OCI-LY7 (cell line): ENCODE measurements at regions not wholly inside any gene's neighbourhood (a gene's known extent, or its start where the extent isn't known, plus 50 kb on each side); places are given as distances from the start of the nearest gene placed in this dataset.

Experiments used
- BruUV-seq: library from RNA; stranded (reverse); fragments of 400-500 nt; replicated peaks from 2 replicates; lab custom pipeline; 2021; lab: Mats Ljungman, UMichigan
- CTCF ChIA-PET: fragments of 300-600 bp; sonication (Branson Sonifier 250); formaldehyde crosslinking; loops from one replicate; lab custom pipeline; 2022; ENCODE audit warnings: antibody characterized with exemption; ENCODE audit not compliant: unreplicated experiment; lab: Charles Lee
- POLR2A ChIA-PET: fragments of 300-600 bp; sonication (Branson Sonifier 250); formaldehyde crosslinking; loops from one replicate; lab custom pipeline; 2022; ENCODE audit warnings: antibody characterized with exemption; lab: Charles Lee
- DNase-seq: peaks from one replicate; pipeline ENCODE4 v3.0.0-alpha.2; 2015; ENCODE audit warnings: low spot score
- H2AFZ ChIP-seq: fragments of 200-600 bp; sonication (generic), shearing (Covaris generic); 2 replicates; pipeline ENCODE4 v1.6.1; 2014; ENCODE audit warnings: mild to moderate bottlenecking, antibody characterized with exemption, low read length, moderate library complexity
- H3K27ac ChIP-seq: fragments of 200-600 bp; sonication (generic); 2 replicates; pipeline ENCODE4 v1.5.1; 2014; ENCODE audit warnings: mixed run types, low read depth, mild to moderate bottlenecking, moderate library complexity, low read length, inconsistent platforms; ENCODE audit not compliant: poor library complexity, severe bottlenecking
- H3K36me3 ChIP-seq: fragments of 200-600 bp; sonication (generic); 2 replicates; pipeline ENCODE4 v1.6.1; 2014; ENCODE audit warnings: mild to moderate bottlenecking, antibody characterized with exemption, low read length, moderate library complexity, mixed read lengths; ENCODE audit not compliant: insufficient read depth
- H3K4me1 ChIP-seq: fragments of 200-600 bp; sonication (generic); 2 replicates; pipeline ENCODE4 v1.5.1; 2014; ENCODE audit warnings: mild to moderate bottlenecking, low read length; ENCODE audit not compliant: insufficient read depth, poor library complexity, severe bottlenecking
- H3K4me2 ChIP-seq: fragments of 200-600 bp; sonication (generic); 2 replicates; pipeline ENCODE4 v1.6.1; 2014; ENCODE audit warnings: mild to moderate bottlenecking, low read length
- H3K4me3 ChIP-seq: fragments of 200-600 bp; sonication (generic); 2 replicates; pipeline ENCODE4 v1.5.1; 2014; ENCODE audit warnings: mild to moderate bottlenecking, low read depth, low read length; ENCODE audit not compliant: poor library complexity, severe bottlenecking
- H3K79me2 ChIP-seq: fragments of 200-600 bp; sonication (generic); 2 replicates; pipeline ENCODE4 v1.6.1; 2016; ENCODE audit warnings: low read depth, mild to moderate bottlenecking, low read length, moderate library complexity, mixed read lengths; ENCODE audit not compliant: insufficient read depth
- H3K9me2 ChIP-seq: fragments of 200-600 bp; sonication (generic); 2 replicates; pipeline ENCODE4 v1.6.1; 2016; ENCODE audit warnings: mild to moderate bottlenecking, low read length, mixed read lengths; ENCODE audit not compliant: insufficient read depth
- H3K9me3 ChIP-seq: fragments of 200-600 bp; sonication (generic); 2 replicates; pipeline ENCODE4 v1.6.1; 2014; ENCODE audit warnings: mild to moderate bottlenecking, mixed run types, low read length, mixed read lengths
- H4K20me1 ChIP-seq: fragments of 200-600 bp; sonication (generic); 2 replicates; pipeline ENCODE4 v1.6.1; 2014; ENCODE audit warnings: mild to moderate bottlenecking, antibody characterized with exemption, low read length, moderate library complexity, mixed read lengths; ENCODE audit not compliant: insufficient read depth
- EZH2phosphoT487 ChIP-seq: fragments of 200-600 bp; sonication (generic); IDR thresholded peaks from 2 replicates; pipeline ENCODE4 v1.6.1; 2018; ENCODE audit warnings: low read depth, borderline replicate concordance, mild to moderate bottlenecking, mixed run types, antibody characterized with exemption, low read length, moderate library complexity, mixed read lengths
- intact Hi-C: fragments of 100-400 bp; cut with micrococcal nuclease; formaldehyde crosslinking; loops from one replicate; pipeline ENCODE4 v1.10.0; 2022; ENCODE audit not compliant: unreplicated experiment
- TF ChIP-seq, protein P1 (sequence below): fragments of 200-600 bp; sonication (generic); conservative IDR thresholded peaks from 2 replicates; pipeline ENCODE4 v1.5.1; 2014; ENCODE audit warnings: mild to moderate bottlenecking, antibody characterized with exemption, low read length, moderate library complexity, mixed read lengths

DNA sequence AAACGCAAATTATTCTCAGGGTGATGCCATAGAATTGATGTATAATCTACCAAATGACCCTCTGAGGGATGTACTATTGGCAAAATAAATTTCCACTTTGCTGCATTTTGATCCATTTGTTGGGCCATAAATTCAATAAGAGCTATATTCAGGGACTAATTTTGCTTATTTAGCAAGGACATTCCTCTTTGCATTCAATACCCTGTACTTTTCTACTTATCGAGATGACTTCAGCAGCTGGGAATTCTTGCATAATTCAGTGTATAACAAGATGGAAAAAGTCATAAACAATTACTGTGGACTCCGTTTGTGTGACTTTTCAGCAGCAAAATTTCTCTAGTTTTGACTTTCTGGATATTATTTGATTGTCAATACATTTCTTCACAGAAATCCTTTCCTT lies 744.7 kb upstream of the CCDC179 start:
- no TSS peak for BruUV-seq
- intact Hi-C loops: no loop called here
- Histone ChIP-seq H2AFZ (no peak overlapping the region), H3K36me3 (no peaks in the 10 kb centered on the region), H3K9me3 (no peaks in the 10 kb centered on the region), H3K4me3 (no peak overlapping the region), H3K79me2 (no peaks in the 10 kb centered on the region), H4K20me1 (no peaks in the 10 kb centered on the region), H3K9me2 (no peaks in the 10 kb centered on the region), H3K4me1 (no peaks in the 10 kb centered on the region), H3K27ac (no peak overlapping the region), H3K4me2 (no peak overlapping the region)
- DNase-seq: no peak
- CTCF ChIA-PET: no interaction called here
- TF ChIP-seq, protein P1, sequence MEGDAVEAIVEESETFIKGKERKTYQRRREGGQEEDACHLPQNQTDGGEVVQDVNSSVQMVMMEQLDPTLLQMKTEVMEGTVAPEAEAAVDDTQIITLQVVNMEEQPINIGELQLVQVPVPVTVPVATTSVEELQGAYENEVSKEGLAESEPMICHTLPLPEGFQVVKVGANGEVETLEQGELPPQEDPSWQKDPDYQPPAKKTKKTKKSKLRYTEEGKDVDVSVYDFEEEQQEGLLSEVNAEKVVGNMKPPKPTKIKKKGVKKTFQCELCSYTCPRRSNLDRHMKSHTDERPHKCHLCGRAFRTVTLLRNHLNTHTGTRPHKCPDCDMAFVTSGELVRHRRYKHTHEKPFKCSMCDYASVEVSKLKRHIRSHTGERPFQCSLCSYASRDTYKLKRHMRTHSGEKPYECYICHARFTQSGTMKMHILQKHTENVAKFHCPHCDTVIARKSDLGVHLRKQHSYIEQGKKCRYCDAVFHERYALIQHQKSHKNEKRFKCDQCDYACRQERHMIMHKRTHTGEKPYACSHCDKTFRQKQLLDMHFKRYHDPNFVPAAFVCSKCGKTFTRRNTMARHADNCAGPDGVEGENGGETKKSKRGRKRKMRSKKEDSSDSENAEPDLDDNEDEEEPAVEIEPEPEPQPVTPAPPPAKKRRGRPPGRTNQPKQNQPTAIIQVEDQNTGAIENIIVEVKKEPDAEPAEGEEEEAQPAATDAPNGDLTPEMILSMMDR: no peak
- POLR2A ChIA-PET: no interaction called here

DNA sequence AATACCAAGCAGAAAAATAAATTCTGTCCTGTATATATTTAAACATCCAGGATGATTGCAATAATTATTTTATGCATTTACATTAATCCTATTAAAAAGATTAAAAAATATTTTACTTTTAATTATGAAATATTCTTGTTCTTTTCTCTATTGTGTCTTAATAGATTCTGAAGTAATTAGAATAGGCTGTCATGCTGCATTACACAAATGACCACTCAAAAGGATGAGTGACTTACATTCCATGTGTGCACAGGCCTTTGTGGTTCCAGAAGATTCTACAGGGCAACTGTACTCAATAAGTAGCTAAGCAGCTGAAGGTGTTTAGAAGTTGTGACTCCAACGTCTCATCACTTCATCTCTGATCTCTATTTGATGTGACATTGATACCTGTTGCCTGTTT lies 745.9 kb upstream of the CCDC179 start:
- Histone ChIP-seq H3K4me2 (no peak overlapping the region), H3K4me3 (no peak overlapping the region), H2AFZ (no peak overlapping the region), H3K4me1 (no peaks in the 10 kb centered on the region), H3K36me3 (no peaks in the 10 kb centered on the region), H3K9me3 (no peaks in the 10 kb centered on the region), H4K20me1 (no peaks in the 10 kb centered on the region), H3K27ac (no peak overlapping the region), H3K9me2 (no peaks in the 10 kb centered on the region), H3K79me2 (no peaks in the 10 kb centered on the region)
- no peak for DNase-seq
- BruUV-seq: no TSS peak
- intact Hi-C loops: no loop called here
- ChIA-PET POLR2A (no interaction called here), CTCF (no interaction called here)
- TF ChIP-seq, protein P1: no peak
- no peak for TF ChIP-seq EZH2phosphoT487

DNA sequence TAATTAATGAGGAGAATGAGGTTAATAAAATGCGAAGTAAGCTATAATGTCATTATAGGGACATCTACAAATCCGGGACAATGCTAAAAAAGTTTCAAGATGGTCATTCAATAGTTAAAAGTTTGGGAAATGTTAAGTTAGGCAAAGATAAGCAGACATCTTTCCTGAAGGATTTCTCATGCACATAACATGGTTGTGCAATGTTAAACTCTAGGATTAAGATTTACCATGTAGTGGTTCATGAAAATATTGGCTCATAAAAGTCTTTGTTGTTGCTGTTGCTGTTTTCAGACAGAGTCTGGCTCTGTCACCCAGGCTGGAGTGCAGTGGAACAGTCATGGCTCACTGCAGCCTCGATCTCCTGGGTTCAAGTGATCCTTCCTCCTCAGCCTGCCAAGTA lies 751.5 kb upstream of the CCDC179 start:
- no peaks in the 10 kb centered on the region for H3K9me2 ChIP-seq
- no peak overlapping the region for H3K4me3 ChIP-seq
- H4K20me1 ChIP-seq: no peaks in the 10 kb centered on the region
- no peaks in the 10 kb centered on the region for H3K4me1 ChIP-seq
- ChIA-PET POLR2A (no interaction called here), CTCF (no interaction called here)
- no peaks in the 10 kb centered on the region for H3K79me2 ChIP-seq
- no peaks in the 10 kb centered on the region for H3K36me3 ChIP-seq
- TF ChIP-seq EZH2phosphoT487: no peak
- BruUV-seq: no TSS peak
- H3K4me2 ChIP-seq: no peak overlapping the region
- H3K9me3 ChIP-seq: no peaks in the 10 kb centered on the region
- DNase-seq: no peak
- intact Hi-C loops: no loop called here
- no peak overlapping the region for H2AFZ ChIP-seq
- no peak overlapping the region for H3K27ac ChIP-seq
